AG04450 (cell line): ENCODE measurements at regions not wholly inside any gene's neighbourhood (a gene's known extent, or its start where the extent isn't known, plus 50 kb on each side); places are given as distances from the start of the nearest gene placed in this dataset.

Source experiments
- CTCF ChIA-PET: fragments of 300-600, 350-600 bp; formaldehyde crosslinking; extraction: SDS; loops from one replicate; lab custom pipeline; 2022; ENCODE audit warnings: antibody characterized with exemption, inconsistent platforms; lab: Charles Lee
- POLR2A ChIA-PET: fragments of 350-600 bp; formaldehyde crosslinking; extraction: SDS; loops from one replicate; lab custom pipeline; 2021; ENCODE audit warnings: antibody characterized with exemption, inconsistent platforms; lab: Yijun Ruan, JAX
- DNase-seq: peaks from one replicate; pipeline ENCODE4 v3.0.0-alpha.2; 2011; ENCODE audit warnings: low read depth, low spot score
- H3K27ac ChIP-seq: one replicate; pipeline ENCODE4 v1.5.1; 2012; ENCODE audit warnings: low read depth, low read length, control low read depth
- H3K27me3 ChIP-seq: one replicate; pipeline ENCODE4 v1.6.0; 2012; ENCODE audit warnings: low read length; ENCODE audit not compliant: control insufficient read depth, insufficient read depth
- H3K4me3 ChIP-seq: 2 replicates; pipeline ENCODE4 v1.5.1; 2011; ENCODE audit warnings: mild to moderate bottlenecking, low read depth, low read length, control low read depth
- H3K9me3 ChIP-seq: 2 replicates; pipeline ENCODE4 v1.5.1; 2012; ENCODE audit warnings: low read length; ENCODE audit not compliant: control insufficient read depth, insufficient read depth
- TF ChIP-seq, protein P1 (sequence below): IDR thresholded peaks from 2 replicates; pipeline ENCODE4 v1.5.1; 2011; ENCODE audit warnings: low read depth, low read length, control low read depth, inconsistent platforms

DNA sequence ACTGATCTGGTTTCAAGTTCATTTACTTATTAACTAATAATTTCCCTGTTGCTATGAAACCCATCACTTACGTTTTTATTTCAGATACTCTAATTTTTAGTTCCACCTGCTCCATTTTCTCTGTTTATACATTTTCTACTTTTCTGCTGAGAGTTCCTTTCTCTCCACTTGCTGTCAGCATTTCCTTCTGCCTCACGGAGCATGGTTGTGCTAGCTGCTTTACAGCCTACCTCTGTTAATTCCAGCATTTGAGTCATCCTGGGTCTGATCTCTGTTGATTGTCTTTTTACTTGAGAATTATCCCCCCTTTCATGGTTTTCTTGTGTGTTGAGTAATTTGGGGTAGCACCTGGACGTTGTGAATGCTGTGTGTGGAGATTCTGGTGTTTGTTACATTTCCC, 373.2 kb upstream of the C1orf174 start:
- H3K27me3 ChIP-seq, result no peaks in the 10 kb centered on the region
- CTCF ChIA-PET, result no interaction called here
- no peak for DNase-seq
- TF ChIP-seq, protein P1, sequence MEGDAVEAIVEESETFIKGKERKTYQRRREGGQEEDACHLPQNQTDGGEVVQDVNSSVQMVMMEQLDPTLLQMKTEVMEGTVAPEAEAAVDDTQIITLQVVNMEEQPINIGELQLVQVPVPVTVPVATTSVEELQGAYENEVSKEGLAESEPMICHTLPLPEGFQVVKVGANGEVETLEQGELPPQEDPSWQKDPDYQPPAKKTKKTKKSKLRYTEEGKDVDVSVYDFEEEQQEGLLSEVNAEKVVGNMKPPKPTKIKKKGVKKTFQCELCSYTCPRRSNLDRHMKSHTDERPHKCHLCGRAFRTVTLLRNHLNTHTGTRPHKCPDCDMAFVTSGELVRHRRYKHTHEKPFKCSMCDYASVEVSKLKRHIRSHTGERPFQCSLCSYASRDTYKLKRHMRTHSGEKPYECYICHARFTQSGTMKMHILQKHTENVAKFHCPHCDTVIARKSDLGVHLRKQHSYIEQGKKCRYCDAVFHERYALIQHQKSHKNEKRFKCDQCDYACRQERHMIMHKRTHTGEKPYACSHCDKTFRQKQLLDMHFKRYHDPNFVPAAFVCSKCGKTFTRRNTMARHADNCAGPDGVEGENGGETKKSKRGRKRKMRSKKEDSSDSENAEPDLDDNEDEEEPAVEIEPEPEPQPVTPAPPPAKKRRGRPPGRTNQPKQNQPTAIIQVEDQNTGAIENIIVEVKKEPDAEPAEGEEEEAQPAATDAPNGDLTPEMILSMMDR, result no peak
- H3K4me3 ChIP-seq, result no peak overlapping the region
- peaks cover 71% of the 10 kb centered on the region for H3K9me3 ChIP-seq
- POLR2A ChIA-PET, result no interaction called here
- no peak overlapping the region for H3K27ac ChIP-seq

DNA sequence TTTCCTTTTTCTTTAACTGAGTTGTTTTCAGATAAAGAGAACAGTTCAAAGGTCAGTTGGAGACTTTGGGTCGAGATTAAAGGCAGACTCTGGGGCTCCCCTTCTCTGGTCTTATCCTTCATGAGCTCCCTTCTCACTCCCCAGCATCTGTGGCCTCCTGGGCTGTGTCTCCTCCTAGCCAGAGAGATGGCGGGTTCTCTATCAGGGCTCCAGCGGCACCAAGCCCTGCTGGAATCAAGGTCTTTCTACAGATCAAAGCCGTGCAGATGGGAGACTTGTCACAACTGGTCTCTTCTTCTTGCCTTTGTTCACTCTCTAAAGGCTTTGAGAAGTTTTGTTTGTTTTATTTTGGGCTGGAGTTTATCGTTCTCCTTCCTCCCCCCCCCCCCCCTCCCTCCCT, 373.7 kb upstream of the C1orf174 start:
- ChIA-PET POLR2A (no interaction called here), CTCF (no interaction called here)
- Histone ChIP-seq H3K4me3 (no peak overlapping the region), H3K27ac (no peak overlapping the region), H3K9me3 (peaks cover 66% of the 10 kb centered on the region), H3K27me3 (no peaks in the 10 kb centered on the region)
- TF ChIP-seq, protein P1, result no peak
- DNase-seq, result no peak

DNA sequence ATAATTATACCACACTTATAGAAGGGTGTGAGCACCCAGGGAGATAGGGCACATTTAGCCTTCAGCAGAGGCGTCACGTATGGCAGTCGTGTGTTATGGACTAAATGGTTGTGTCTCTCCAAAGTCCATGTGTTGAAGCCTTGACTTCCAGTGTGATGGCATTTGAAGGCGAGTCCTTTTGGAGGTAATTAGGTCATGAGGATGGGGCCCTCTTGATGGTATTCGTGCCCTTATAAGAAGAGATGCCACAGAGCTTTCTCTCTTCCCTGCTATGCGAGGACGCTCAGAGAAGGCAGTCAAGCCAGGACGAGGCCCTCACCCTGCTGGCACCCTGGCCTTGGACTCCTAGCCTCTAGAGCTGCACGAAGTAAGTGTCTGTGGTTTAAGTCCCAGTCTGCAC, 375.0 kb upstream of the C1orf174 start:
- no peak overlapping the region for H3K27ac ChIP-seq
- TF ChIP-seq, protein P1, result no peak
- CTCF ChIA-PET, result no interaction called here
- H3K4me3 ChIP-seq, result no peak overlapping the region
- H3K9me3 ChIP-seq, result peaks cover 63% of the 10 kb centered on the region
- POLR2A ChIA-PET, result no interaction called here
- H3K27me3 ChIP-seq, result no peaks in the 10 kb centered on the region
- no peak for DNase-seq

DNA sequence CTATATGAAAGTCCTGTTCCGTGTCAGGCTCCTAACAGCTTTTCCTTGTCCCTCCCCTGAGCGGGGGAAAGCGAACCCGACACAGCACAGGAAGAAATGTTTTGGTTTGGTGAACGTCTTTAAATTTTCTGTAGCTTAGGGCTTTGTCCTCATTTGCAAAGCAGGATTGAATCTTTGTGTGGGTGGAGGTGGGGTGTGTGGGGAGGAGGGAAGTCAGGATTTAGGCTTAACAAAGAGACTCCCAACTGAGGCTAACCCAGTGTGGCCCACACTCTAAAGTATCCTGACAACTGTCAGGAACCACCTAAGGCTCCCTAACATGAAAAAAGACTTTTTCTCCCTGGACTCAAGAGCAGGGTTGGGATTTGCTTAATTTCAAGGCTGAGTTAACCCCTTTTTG, 376.2 kb upstream of the C1orf174 start:
- no peak overlapping the region for H3K27ac ChIP-seq
- ChIA-PET POLR2A (no interaction called here), CTCF (no interaction called here)
- no peaks in the 10 kb centered on the region for H3K27me3 ChIP-seq
- no peak for DNase-seq
- peaks cover 64% of the 10 kb centered on the region for H3K9me3 ChIP-seq
- H3K4me3 ChIP-seq, result no peak overlapping the region
- TF ChIP-seq, protein P1, result no peak

DNA sequence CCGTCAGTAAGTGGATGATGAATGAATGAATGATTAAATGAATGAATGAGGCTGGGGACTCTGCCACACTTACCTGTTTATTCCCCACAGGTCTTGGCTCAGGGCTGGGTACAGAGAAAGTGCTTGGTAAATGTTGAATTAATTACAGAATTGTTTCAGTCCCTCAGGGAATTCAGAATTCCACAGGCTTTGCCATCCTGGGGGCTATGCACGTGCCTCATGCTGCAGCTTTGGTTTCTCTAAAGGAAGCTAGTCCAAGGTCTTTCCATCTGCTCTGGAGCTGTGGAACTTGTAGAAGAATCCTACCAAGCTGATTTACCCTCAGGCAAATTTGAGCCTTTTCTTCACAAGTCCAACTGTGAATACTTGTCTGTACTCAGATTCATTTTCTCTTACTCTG, 376.8 kb upstream of the AJAP1 start:
- POLR2A ChIA-PET, result no interaction called here

More for the DNA sequence above, 376.8 kb upstream of the AJAP1 start:
- no peak for DNase-seq
- H3K4me3 ChIP-seq, result no peak overlapping the region
- no peak overlapping the region for H3K27ac ChIP-seq
- TF ChIP-seq, protein P1, result no peak
- CTCF ChIA-PET, result no interaction called here
- no peaks in the 10 kb centered on the region for H3K27me3 ChIP-seq
- peaks cover 53% of the 10 kb centered on the region for H3K9me3 ChIP-seq
